Loucy (cell line): ENCODE measurements at regions not wholly inside any gene's neighbourhood (a gene's known extent, or its start where the extent isn't known, plus 50 kb on each side); places are given as distances from the start of the nearest gene placed in this dataset.

ENCODE experiments used
- H2AFZ ChIP-seq: fragments of 200-600 bp; sonication (generic); 2 replicates; pipeline ENCODE4 v1.6.0; 2016; ENCODE audit warnings: antibody characterized with exemption, mild to moderate bottlenecking, low read length, moderate library complexity
- H3F3A ChIP-seq: fragments of 200-600 bp; 2 replicates; pipeline ENCODE4 v1.6.0; 2016; ENCODE audit warnings: antibody characterized with exemption, low read depth, mild to moderate bottlenecking
- H3K27me3 ChIP-seq: fragments of 200-600 bp; sonication (generic); 2 replicates; pipeline ENCODE4 v1.6.1; 2014; ENCODE audit warnings: low read length, mild to moderate bottlenecking; ENCODE audit not compliant: insufficient read depth, poor library complexity, severe bottlenecking
- H3K36me3 ChIP-seq: fragments of 200-600 bp; sonication (generic); 2 replicates; pipeline ENCODE4 v1.6.1; 2016; ENCODE audit warnings: low read length; ENCODE audit not compliant: insufficient read depth
- H3K4me1 ChIP-seq: fragments of 200-600 bp; sonication (generic); 2 replicates; pipeline ENCODE4 v1.5.1; 2014; ENCODE audit warnings: low read length, mild to moderate bottlenecking; ENCODE audit not compliant: insufficient read depth, poor library complexity, severe bottlenecking
- H3K4me2 ChIP-seq: fragments of 200-600 bp; sonication (generic); 2 replicates; pipeline ENCODE4 v1.6.0; 2014; ENCODE audit warnings: antibody characterized with exemption, low read length, low read depth, mild to moderate bottlenecking; ENCODE audit not compliant: poor library complexity, severe bottlenecking
- H3K4me3 ChIP-seq: fragments of 200-600 bp; sonication (generic); 2 replicates; pipeline ENCODE4 v1.5.1; 2014; ENCODE audit warnings: low read length, mild to moderate bottlenecking, mixed read lengths; ENCODE audit not compliant: poor library complexity, severe bottlenecking
- H3K79me2 ChIP-seq: fragments of 200-600 bp; sonication (generic); 2 replicates; pipeline ENCODE4 v1.6.1; 2014; ENCODE audit warnings: low read length; ENCODE audit not compliant: insufficient read depth
- H3K9ac ChIP-seq: fragments of 200-600 bp; sonication (generic); 2 replicates; pipeline ENCODE4 v1.6.0; 2014; ENCODE audit warnings: mild to moderate bottlenecking, low read depth, low read length, moderate library complexity; ENCODE audit not compliant: poor library complexity, severe bottlenecking
- H3K9me2 ChIP-seq: fragments of 200-600 bp; sonication (generic); replicated peaks from 2 replicates; pipeline ENCODE4 v1.6.1; 2016; ENCODE audit warnings: low read depth, low read length, mixed read lengths
- H3K9me3 ChIP-seq: fragments of 200-600 bp; sonication (generic); 2 replicates; pipeline ENCODE4 v1.6.1; 2014; ENCODE audit warnings: mild to moderate bottlenecking, antibody characterized with exemption, low read length, low read depth; ENCODE audit not compliant: insufficient read depth
- H4K20me1 ChIP-seq: fragments of 200-600 bp; sonication (generic); 2 replicates; pipeline ENCODE4 v1.6.0; 2014; ENCODE audit warnings: antibody characterized with exemption, low read length, mild to moderate bottlenecking; ENCODE audit not compliant: insufficient read depth, poor library complexity, severe bottlenecking
- CTCF ChIP-seq: fragments of 200-600 bp; sonication (generic); conservative IDR thresholded peaks from 2 replicates; pipeline ENCODE4 v1.5.1; 2014; ENCODE audit warnings: mild to moderate bottlenecking, antibody characterized with exemption, low read length
- EZH2phosphoT487 ChIP-seq: fragments of 200-600 bp; IDR thresholded peaks from 2 replicates; pipeline ENCODE4 v1.6.1; 2018; ENCODE audit warnings: antibody characterized with exemption, mild to moderate bottlenecking, moderate library complexity, borderline replicate concordance

GRCh38 chr15:29323557-29323956 lies 53.9 kb upstream of the NSMCE3 start:
- Histone ChIP-seq H3K36me3 (no peaks in the 10 kb centered on the region), H2AFZ (no peak overlapping the region)

GRCh38 chr15:29322415-29322814 lies 52.8 kb upstream of the NSMCE3 start:
- no peaks in the 10 kb centered on the region for H3K9me2 ChIP-seq

More at GRCh38 chr15:29323557-29323956, 53.9 kb upstream of the NSMCE3 start:
- TF ChIP-seq EZH2phosphoT487 (no peak), CTCF (no peak)
- H3K9me2 ChIP-seq: 0 out of 2 replicates have a peak, but pooled peaks cover 4% of the 10 kb centered on the region
- no peaks in the 10 kb centered on the region for H3F3A ChIP-seq
- no peaks in the 10 kb centered on the region for H4K20me1 ChIP-seq
- H3K9me3 ChIP-seq: no peaks in the 10 kb centered on the region
- H3K4me3 ChIP-seq: no peak overlapping the region
- no peak overlapping the region for H3K4me2 ChIP-seq
- no peak overlapping the region for H3K9ac ChIP-seq
- no peaks in the 10 kb centered on the region for H3K79me2 ChIP-seq
- no peaks in the 10 kb centered on the region for H3K27me3 ChIP-seq
- H3K4me1 ChIP-seq: no peaks in the 10 kb centered on the region

GRCh38 chr15:29320420-29320819 lies 50.8 kb upstream of the NSMCE3 start:
- Histone ChIP-seq H3K9me3 (no peaks in the 10 kb centered on the region), H2AFZ (no peak overlapping the region), H3K9me2 (no peaks in the 10 kb centered on the region), H3K36me3 (no peaks in the 10 kb centered on the region), H3F3A (no peaks in the 10 kb centered on the region), H3K4me2 (no peak overlapping the region), H3K4me1 (no peaks in the 10 kb centered on the region), H3K9ac (no peak overlapping the region), H3K79me2 (no peaks in the 10 kb centered on the region), H3K4me3 (no peak overlapping the region), H3K27me3 (no peaks in the 10 kb centered on the region), H4K20me1 (no peaks in the 10 kb centered on the region)
- TF ChIP-seq EZH2phosphoT487 (no peak), CTCF (no peak)

More at GRCh38 chr15:29322415-29322814, 52.8 kb upstream of the NSMCE3 start:
- H3K9ac ChIP-seq: no peak overlapping the region
- no peaks in the 10 kb centered on the region for H3K79me2 ChIP-seq
- no peak overlapping the region for H2AFZ ChIP-seq
- no peaks in the 10 kb centered on the region for H3K4me1 ChIP-seq
- H3K4me3 ChIP-seq: no peak overlapping the region
- H3F3A ChIP-seq: no peaks in the 10 kb centered on the region
- no peaks in the 10 kb centered on the region for H3K27me3 ChIP-seq
- no peaks in the 10 kb centered on the region for H3K9me3 ChIP-seq
- TF ChIP-seq EZH2phosphoT487 (no peak), CTCF (no peak)
- H4K20me1 ChIP-seq: no peaks in the 10 kb centered on the region
- no peaks in the 10 kb centered on the region for H3K36me3 ChIP-seq
- no peak overlapping the region for H3K4me2 ChIP-seq
